ENCODE measurements at regions not wholly inside any gene's neighbourhood (a gene's known extent, or its start where the extent isn't known, plus 50 kb on each side); places are given as distances from the start of the nearest gene placed in this dataset.

DNA sequence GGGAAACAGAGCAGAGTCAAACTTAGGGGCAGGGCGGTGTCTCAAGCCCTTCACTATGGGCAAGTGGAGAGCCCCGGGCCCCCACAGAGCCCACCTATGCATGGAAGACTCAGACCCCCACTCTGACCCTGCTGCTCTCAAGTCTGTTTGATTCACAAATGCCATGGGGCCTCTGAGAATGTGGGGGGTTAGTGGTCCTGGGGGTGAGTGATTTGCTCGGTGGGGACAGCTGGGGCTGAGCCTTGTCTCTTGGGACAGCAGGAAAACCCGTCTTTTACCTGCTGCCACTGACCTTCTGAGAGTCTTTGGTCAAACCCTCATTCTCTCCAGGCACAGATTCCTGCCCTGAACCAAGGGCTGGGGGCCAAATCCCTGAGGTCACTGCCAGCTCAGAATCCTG lies 201.0 kb upstream of the RTL1 start:
- H3K27ac ChIP-seq (ENCODE audit: low read depth, low read length), result no peak overlapping the region
- 75 to 90% (median 86%) methylated on average over 4 of the region's 4 CpGs for WGBS, 3 donors

- WGBS, 3 donors, result 79 to 99% (median 93%) methylated on average over 4 of the region's 4 CpGs
- no peak overlapping the region for H3K27ac ChIP-seq (ENCODE audit: low read depth, low read length)
Measured at GRCh38 chr14:101105045-101105444, 201.5 kb upstream of the RTL1 start.

- 91 to 95% (median 93%) methylated on average over 16 of the region's 16 CpGs for WGBS, 3 donors
- H3K27ac ChIP-seq (ENCODE audit: low read depth, low read length), result no peak overlapping the region
Measured at GRCh38 chr14:101108579-101109346, 205.2 kb upstream of the RTL1 start.

- no peak overlapping the region for H3K27ac ChIP-seq (ENCODE audit: low read depth, low read length)
- 85 to 89% (median 85%) methylated on average over 8 of the region's 8 CpGs for WGBS, 3 donors
Measured at GRCh38 chr14:101109347-101109638, 205.8 kb upstream of the RTL1 start.

GRCh38 chr14:101109981-101110728 lies 206.6 kb upstream of the RTL1 start:
- H3K27ac ChIP-seq (ENCODE audit: low read depth, low read length), result no peak overlapping the region
- whole genome bisulfite sequencing, 3 donors, result 78 to 94% (median 87%) methylated on average over 14 to 15 of the region's 15 CpGs

- 78 to 83% (median 83%) methylated on average over 22 of the region's 22 CpGs for WGBS, 3 donors
- H3K27ac ChIP-seq (ENCODE audit: low read depth, low read length), result no peak overlapping the region
Measured at GRCh38 chr14:101110729-101111619, 207.5 kb upstream of the RTL1 start.

DNA sequence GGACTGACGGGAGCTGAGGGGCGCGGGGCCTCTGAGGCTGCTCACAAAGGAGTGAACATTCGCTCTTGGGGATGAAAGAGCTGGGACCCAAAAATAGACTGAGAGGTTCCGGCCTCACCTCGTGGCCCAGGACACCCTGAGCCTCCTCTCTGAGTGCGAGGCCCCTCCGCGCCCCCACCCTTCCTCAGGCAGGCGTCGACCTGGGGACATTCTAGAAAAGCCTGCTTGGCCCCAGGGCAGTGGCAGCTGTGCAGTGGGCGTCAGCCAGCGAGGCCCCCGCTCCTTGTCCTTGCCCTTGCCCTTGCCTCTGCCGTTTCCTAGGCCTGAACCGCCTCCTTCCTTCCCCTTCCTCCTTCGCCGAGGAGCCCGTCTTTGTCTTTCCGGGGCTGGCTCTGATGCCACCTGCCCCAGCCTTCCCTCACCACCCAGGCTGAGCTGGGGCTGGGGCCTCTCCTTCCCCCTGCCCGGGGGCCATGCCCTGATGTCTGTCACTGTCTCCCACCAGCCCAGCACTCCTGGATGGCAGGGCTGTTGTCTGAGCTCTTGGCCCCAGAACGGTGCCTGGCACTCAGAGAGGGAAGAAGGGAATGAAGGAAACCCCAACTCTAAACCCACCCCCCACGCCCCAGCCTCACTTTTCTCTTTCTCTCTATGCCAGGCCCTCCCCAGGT lies 208.2 kb upstream of the RTL1 start:
- no peak overlapping the region for H3K27ac ChIP-seq (ENCODE audit: low read depth, low read length)
- 67 to 73% (median 70%) methylated on average over 18 to 23 of the region's 23 CpGs for WGBS, 3 donors

GRCh38 chr14:101112351-101113107 lies 209.0 kb upstream of the RTL1 start:
- 85 to 93% (median 91%) methylated on average over 25 of the region's 25 CpGs for WGBS, 3 donors
- H3K27ac ChIP-seq (ENCODE audit: low read depth, low read length), result no peak overlapping the region

DNA sequence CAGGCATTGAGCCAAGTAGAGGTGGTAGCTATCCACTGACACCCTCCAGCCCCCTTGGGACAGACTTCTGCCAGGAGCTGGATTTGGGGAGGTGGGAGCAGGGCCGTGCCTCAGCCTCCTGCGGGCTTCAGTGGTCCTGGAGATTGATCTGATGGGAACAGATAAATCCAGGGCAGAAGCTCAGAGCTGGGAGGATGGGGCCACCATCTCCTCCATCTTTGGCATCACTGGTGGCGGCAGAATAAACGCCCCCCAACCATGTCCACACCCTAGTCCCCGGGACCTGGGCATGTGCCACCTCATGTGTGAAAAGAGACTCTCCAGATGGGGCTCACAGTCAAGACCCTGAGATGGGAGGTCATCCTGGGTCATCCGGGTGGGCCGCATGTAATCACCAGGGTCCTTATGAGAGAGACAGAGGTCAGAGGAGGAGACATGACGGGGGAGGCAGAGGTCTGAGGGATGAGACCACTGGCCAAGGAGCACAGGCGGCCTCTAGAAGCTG lies 209.6 kb upstream of the RTL1 start:
- H3K27ac ChIP-seq (ENCODE audit: low read depth, low read length), result no peak overlapping the region
- 91 to 94% (median 92%) methylated on average over 8 to 9 of the region's 9 CpGs for WGBS, 3 donors

DNA sequence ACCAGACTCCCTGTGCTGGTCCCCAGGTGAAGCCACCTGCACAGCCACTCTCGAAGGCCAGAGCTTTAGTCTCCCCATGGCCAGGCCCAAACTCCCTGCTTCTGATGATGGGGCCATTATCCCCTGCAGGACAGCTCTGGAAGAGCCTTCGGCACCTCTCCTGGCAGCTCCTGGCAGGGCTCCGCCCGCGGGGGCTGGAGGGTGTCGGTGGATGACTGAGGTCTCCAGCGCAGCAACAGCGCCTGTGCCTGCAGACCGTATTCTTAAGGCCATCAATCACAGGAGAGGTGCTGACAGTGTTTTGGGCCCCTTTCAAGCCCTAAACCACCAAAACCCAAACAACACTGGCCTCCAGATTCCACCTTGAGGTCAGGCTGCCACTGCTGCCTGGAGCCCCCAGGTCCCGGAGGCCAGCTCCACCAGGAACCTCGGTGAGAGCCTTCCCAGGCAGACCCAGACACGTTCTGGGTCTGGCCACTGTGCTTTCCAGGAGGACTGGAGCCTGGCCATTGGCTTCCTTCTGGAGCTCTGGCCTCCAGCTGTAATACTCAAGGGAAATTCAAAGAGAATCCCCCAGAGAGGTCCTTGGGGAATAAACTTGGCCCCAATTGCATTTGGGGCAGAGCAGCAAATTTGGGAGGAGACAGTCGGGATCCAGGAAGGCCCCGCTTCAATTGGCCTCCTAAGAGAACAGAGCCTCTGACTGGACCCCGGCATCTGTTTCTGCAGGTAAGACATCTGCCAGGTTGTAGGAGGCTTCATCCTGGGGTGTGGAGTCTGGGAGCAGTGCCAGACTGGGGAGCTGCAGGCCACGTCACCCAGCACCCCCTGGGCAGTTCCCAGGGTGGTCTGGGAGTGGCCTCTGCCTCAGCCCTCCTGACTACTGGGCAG lies 210.6 kb upstream of the RTL1 start:
- H3K27ac ChIP-seq (ENCODE audit: low read depth, low read length), result no peak overlapping the region
- 78 to 82% (median 82%) methylated on average over 16 of the region's 16 CpGs for WGBS, 3 donors

DNA sequence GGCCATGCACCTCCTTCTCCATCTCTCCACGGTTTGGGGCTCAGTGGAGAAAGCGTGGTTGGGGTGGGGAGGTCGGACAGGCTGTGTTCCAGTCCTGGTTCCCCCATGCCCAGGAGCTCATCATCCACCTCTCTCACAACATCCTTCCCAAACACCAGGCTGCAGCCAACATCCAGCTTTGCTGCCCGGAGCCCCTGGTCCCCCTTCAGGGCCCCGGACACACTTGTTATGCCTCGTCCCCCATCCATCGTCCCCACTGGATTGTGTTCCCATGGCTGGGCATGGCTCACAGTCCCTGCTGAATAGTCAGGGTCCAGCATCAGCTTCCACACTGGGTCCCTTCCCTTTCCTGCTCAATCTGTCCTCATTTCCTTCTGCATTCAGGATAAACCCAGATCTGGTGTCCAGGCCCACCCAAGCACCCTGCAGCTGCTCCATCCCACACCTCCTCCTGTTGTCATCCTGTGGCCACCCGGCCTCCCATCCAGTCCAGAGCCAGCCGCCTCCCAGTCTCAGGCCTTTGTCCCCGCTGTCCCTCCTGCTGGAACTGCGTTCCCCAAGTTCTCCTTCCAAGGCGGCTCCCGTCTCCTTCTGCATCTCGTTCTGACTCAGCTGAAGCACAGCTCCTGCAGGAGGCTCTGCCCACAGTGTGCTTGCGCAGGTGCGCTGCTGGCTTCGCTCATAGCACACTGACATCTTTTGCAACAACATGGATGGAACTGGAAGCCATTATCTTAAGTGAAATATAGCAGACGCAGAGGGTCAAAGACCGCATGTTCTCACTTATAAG lies 211.4 kb upstream of the RTL1 start:
- WGBS, 3 donors, result 81 to 91% (median 90%) methylated on average over 19 of the region's 19 CpGs
- H3K27ac ChIP-seq (ENCODE audit: low read depth, low read length), result no peak overlapping the region

DNA sequence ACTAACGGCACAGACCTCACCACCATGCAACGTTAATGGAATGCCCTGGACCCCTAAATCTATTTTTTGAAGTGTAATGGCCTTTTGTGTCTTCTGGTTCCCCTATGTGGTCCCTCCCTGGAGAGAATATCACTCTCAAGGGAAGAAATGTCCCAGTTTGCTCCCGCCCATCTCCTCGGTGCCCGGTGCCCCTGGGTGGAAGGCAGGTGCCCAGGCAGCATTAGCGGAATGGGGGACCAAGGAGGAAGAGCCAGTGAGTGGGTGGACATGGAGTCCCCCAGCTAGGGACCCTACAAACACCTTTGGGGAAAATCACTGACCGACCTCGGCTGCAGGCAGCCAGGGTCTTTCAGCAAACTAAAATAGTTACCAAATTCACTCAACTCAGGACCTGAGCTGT lies 212.1 kb upstream of the RTL1 start:
- 78 to 93% (median 90%) methylated on average over 8 of the region's 8 CpGs for WGBS, 3 donors
- H3K27ac ChIP-seq (ENCODE audit: low read depth, low read length), result no peak overlapping the region

GRCh38 chr14:101116065-101116464 lies 212.5 kb upstream of the RTL1 start:
- no peak overlapping the region for H3K27ac ChIP-seq (ENCODE audit: low read depth, low read length)
- WGBS, 3 donors, result 75 to 90% (median 77%) methylated on average over 4 of the region's 4 CpGs

DNA sequence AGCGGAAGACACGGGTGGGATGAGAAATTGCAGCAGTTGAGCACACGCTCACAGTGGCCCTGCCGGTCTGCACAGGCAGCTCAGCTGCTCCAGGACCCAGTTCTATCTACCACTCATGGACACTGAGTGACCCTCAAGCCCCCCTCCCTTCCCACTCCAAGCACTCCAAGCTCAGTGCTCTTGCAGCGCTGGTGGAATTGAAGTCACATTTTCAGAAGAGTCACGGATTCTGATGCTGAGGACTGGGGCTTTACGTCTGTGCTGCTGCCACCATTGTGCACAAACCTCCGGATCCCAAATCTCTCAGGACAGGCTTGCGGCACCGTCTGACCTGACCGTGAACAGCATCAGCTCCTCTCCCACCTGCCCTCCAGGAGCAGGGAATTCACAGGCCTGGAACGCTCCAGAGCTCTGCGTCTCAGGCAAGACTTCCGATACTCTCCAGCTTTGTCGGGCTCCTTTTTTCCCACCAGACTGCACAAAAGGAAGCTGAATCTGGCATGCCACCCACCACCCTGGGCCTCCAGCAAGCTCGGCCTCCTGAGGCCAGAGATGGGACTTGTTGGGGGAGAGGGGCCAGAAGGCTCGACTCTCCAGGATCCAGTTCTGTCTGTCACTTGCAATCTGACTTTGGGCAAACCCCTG lies 213.1 kb upstream of the RTL1 start:
- H3K27ac ChIP-seq (ENCODE audit: low read depth, low read length), result no peak overlapping the region
- 64 to 89% (median 86%) methylated on average over 17 of the region's 17 CpGs for WGBS, 3 donors

DNA sequence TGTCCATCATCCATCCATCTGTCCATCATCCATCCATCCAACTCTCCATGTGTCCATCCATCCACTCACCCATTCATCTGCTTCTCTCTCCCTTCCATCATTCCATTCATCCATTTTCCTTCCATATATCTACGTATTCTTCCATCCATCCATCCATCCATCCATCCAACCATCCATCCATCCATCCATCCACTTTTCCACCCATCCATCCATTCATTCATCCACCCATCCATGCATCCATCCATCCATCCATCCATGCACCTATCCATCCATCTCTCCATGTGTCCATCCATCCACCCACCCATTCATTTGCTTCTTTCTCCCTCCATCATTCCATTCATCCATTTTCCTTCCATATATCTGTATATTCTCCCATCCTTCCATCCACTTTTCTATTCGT lies 214.0 kb upstream of the RTL1 start:
- H3K27ac ChIP-seq (ENCODE audit: low read depth, low read length), result no peak overlapping the region
- 60 to 90% (median 89%) methylated on average over 2 of the region's 2 CpGs for WGBS, 3 donors

- 81 to 90% (median 88%) methylated on average over 4 of the region's 4 CpGs for WGBS, 3 donors
- H3K27ac ChIP-seq (ENCODE audit: low read depth, low read length), result no peak overlapping the region
Measured at GRCh38 chr14:101118233-101118632, 214.7 kb upstream of the RTL1 start.

All from adipose tissue (tissue), 3 donors.